Neuronal stem cell (in vitro differentiated cells): ENCODE measurements at regions not wholly inside any gene's neighbourhood (a gene's known extent, or its start where the extent isn't known, plus 50 kb on each side); places are given as distances from the start of the nearest gene placed in this dataset.

ENCODE experiments used
- DNase-seq: peaks from one replicate; pipeline ENCODE4 v3.0.0-alpha.2; 2013; ENCODE audit warnings: low spot score
- H2AFZ ChIP-seq: one replicate; pipeline ENCODE4 v1.6.1; 2013; ENCODE audit warnings: mild to moderate bottlenecking, low read length, inconsistent platforms
- H2AK5ac ChIP-seq: 2 replicates; pipeline ENCODE4 v1.6.1; 2013; ENCODE audit warnings: low read depth, mild to moderate bottlenecking, inconsistent platforms, low read length, moderate library complexity, mixed read lengths
- H2BK120ac ChIP-seq: 2 replicates; pipeline ENCODE4 v1.6.1; 2013; ENCODE audit warnings: low read depth, mild to moderate bottlenecking, inconsistent platforms, low read length, moderate library complexity, mixed read lengths
- H2BK12ac ChIP-seq: one replicate; pipeline ENCODE4 v1.6.1; 2013; ENCODE audit warnings: low read length, inconsistent platforms
- H2BK15ac ChIP-seq: 2 replicates; pipeline ENCODE4 v1.6.1; 2013; ENCODE audit warnings: mild to moderate bottlenecking, low read length, inconsistent platforms, mixed read lengths
- H2BK5ac ChIP-seq: one replicate; pipeline ENCODE4 v1.6.1; 2013; ENCODE audit warnings: inconsistent platforms, mild to moderate bottlenecking, low read length, moderate library complexity
- H3K14ac ChIP-seq: one replicate; pipeline ENCODE4 v1.6.1; 2013; ENCODE audit warnings: low read length, inconsistent platforms
- H3K18ac ChIP-seq: 2 replicates; pipeline ENCODE4 v1.6.1; 2013; ENCODE audit warnings: low read length, inconsistent platforms
- H3K23ac ChIP-seq: 2 replicates; pipeline ENCODE4 v1.6.1; 2013; ENCODE audit warnings: low read depth, mild to moderate bottlenecking, mixed read lengths, low read length, inconsistent platforms; ENCODE audit not compliant: poor library complexity
- H3K27ac ChIP-seq: replicated peaks from 3 replicates; pipeline ENCODE4 v1.5.1; 2013; ENCODE audit warnings: low read length, inconsistent platforms
- H3K27me3 ChIP-seq, 3 experiments: 2 replicates each; pipeline ENCODE4 v1.6.1; 2013; ENCODE audit warnings: low read length in 3 of 3, mild to moderate bottlenecking in 2 of 3, inconsistent platforms in 1 of 3, low read depth in 1 of 3, mixed read lengths in 1 of 3, moderate library complexity in 1 of 3; ENCODE audit not compliant: control insufficient read depth in 3 of 3, insufficient read depth in 3 of 3
- H3K36me3 ChIP-seq, 2 donors: replicated peaks in 1 of 2; 2 replicates each; pipeline ENCODE4 v1.6.1; 2013; ENCODE audit warnings: low read length in 2 of 2; ENCODE audit not compliant: control insufficient read depth in 2 of 2, insufficient read depth in 2 of 2
- H3K4ac ChIP-seq: 2 replicates; pipeline ENCODE4 v1.6.1; 2013; ENCODE audit warnings: inconsistent platforms, mild to moderate bottlenecking, low read length, moderate library complexity
- H3K4me1 ChIP-seq, 2 donors: 1 replicate in 1 of 2; 2 replicates in 1 of 2; pipeline ENCODE4 v1.6.1; 2013; ENCODE audit warnings: low read length in 2 of 2, low read depth in 1 of 2; ENCODE audit not compliant: control insufficient read depth in 2 of 2, insufficient read depth in 1 of 2
- H3K4me2 ChIP-seq: one replicate; pipeline ENCODE4 v1.6.1; 2013; ENCODE audit warnings: mild to moderate bottlenecking, low read length, inconsistent platforms; ENCODE audit not compliant: insufficient read depth, poor library complexity, severe bottlenecking
- H3K4me3 ChIP-seq, 2 donors: 2 replicates each; pipeline ENCODE4 v1.5.1; 2013; ENCODE audit warnings: low read length in 2 of 2, mild to moderate bottlenecking in 2 of 2, inconsistent platforms in 1 of 2, moderate library complexity in 1 of 2
- H3K79me1 ChIP-seq: one replicate; pipeline ENCODE4 v1.6.1; 2013; ENCODE audit warnings: low read depth, mild to moderate bottlenecking, inconsistent platforms, low read length, moderate library complexity
- H3K9ac ChIP-seq: one replicate; pipeline ENCODE4 v1.6.1; 2013; ENCODE audit warnings: mild to moderate bottlenecking, low read depth, low read length, inconsistent platforms; ENCODE audit not compliant: poor library complexity
- H3K9me3 ChIP-seq, 2 donors: replicated peaks in 1 of 2; 2 replicates each; pipeline versions ENCODE3 to v1.6.1; 2013; ENCODE audit warnings: low read length in 2 of 2, mild to moderate bottlenecking in 2 of 2, inconsistent platforms in 1 of 2, low read depth in 1 of 2, mixed read lengths in 1 of 2, moderate library complexity in 1 of 2; ENCODE audit not compliant: control insufficient read depth in 2 of 2, insufficient read depth in 1 of 2
- H4K8ac ChIP-seq: one replicate; pipeline ENCODE4 v1.6.1; 2013; ENCODE audit warnings: low read depth, mild to moderate bottlenecking, inconsistent platforms, low read length, moderate library complexity
- H4K91ac ChIP-seq: one replicate; pipeline ENCODE4 v1.6.1; 2013; ENCODE audit warnings: low read length, low read depth, mild to moderate bottlenecking, inconsistent platforms; ENCODE audit not compliant: poor library complexity
- WGBS, 2 donors: extraction: QIAGEN DNeasy Blood & Tissue Kit; methylation state at CpG; one replicate each; pipeline ENCODE4 v1.1.7; 2013; ENCODE audit warnings: missing lambda C conversion rate in 2 of 2, mixed read lengths in 1 of 2; ENCODE audit not compliant: insufficient read length in 2 of 2, insufficient replicate concordance in 1 of 2; ENCODE audit errors: extremely low coverage in 2 of 2; 5-methylcytosine and 5-hydroxymethylcytosine counted together

DNA sequence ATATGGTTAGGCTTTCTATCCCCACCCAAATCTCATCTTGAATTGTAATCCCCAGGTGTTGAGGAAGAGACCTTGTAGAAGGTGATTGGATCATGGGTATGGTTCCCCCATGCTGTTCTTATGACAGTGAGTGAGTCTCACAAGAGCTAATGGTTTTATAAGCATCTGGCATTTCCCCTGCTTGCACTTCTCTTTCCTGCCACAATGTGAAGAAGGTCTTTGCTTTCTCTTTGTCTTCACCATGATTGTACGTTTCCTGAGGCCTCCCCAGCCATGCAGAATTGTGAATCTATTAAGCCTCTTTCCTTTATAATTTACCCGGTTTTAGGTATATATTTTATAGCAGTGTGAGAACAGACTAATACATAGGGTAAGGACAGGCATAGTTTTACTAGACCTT lies 334.5 kb downstream of the TLR4 start:
- no CpG with 5 or more reads among the region's 2 CpGs for WGBS, 2 donors
- no peaks in the 10 kb centered on the region for H3K79me1 ChIP-seq

DNA sequence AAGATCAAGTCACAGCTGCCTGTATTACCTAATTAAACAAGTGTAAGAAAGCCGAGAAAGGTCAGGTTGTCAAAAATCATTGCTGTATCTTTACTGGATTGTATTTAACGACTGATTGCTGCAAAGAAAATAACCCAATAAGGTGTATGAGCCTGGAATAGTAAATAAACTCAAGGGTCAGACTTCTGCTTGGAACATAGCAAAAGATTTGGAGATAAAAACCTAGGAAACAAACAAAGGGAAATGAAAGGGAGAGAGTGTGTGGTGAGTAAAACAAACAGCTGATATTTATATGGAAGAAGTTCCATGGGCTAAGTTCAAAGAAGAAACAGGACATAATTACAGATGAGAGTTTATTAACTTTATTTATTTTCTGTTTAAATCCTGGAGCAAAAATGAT lies 354.0 kb downstream of the TLR4 start:
- Histone ChIP-seq H3K18ac (no peak overlapping the region), H2BK5ac (no peak overlapping the region), H3K27me3 (no peaks in the 10 kb centered on the region), H2BK15ac (no peak overlapping the region), H3K4me2 (no peak overlapping the region), H3K4ac (no peak overlapping the region), H3K4me3 (no peak overlapping the region), H3K4me1 (no peaks in the 10 kb centered on the region), H4K91ac (no peak overlapping the region), H3K79me1 (no peaks in the 10 kb centered on the region), H3K23ac (no peak overlapping the region), H2BK12ac (no peak overlapping the region), H3K27ac (no peak overlapping the region), H3K9me3 (no peaks in the 10 kb centered on the region), H3K36me3 (no peaks in the 10 kb centered on the region), H3K9ac (no peak overlapping the region), H3K14ac (no peak overlapping the region), H2AK5ac (no peak overlapping the region), H2BK120ac (no peak overlapping the region), H4K8ac (no peak overlapping the region), H2AFZ (no peak overlapping the region)
- no peak for DNase-seq
- WGBS, 2 donors: no CpG with 5 or more reads among the region's 2 CpGs

More for the DNA sequence above, 334.5 kb downstream of the TLR4 start:
- DNase-seq: no peak
- Histone ChIP-seq H3K36me3 (no peaks in the 10 kb centered on the region), H2AK5ac (no peak overlapping the region), H3K4me2 (no peak overlapping the region), H3K9ac (no peak overlapping the region), H2AFZ (no peak overlapping the region), H3K4ac (no peak overlapping the region), H3K27ac (no peak overlapping the region), H3K9me3 (no peaks in the 10 kb centered on the region), H3K14ac (no peak overlapping the region), H3K27me3 (no peaks in the 10 kb centered on the region), H2BK5ac (no peak overlapping the region), H2BK15ac (no peak overlapping the region), H3K18ac (no peak overlapping the region), H2BK12ac (no peak overlapping the region), H2BK120ac (no peak overlapping the region), H4K8ac (no peak overlapping the region), H3K4me1 (no peaks in the 10 kb centered on the region), H3K23ac (no peak overlapping the region), H3K4me3 (no peak overlapping the region), H4K91ac (no peak overlapping the region)

DNA sequence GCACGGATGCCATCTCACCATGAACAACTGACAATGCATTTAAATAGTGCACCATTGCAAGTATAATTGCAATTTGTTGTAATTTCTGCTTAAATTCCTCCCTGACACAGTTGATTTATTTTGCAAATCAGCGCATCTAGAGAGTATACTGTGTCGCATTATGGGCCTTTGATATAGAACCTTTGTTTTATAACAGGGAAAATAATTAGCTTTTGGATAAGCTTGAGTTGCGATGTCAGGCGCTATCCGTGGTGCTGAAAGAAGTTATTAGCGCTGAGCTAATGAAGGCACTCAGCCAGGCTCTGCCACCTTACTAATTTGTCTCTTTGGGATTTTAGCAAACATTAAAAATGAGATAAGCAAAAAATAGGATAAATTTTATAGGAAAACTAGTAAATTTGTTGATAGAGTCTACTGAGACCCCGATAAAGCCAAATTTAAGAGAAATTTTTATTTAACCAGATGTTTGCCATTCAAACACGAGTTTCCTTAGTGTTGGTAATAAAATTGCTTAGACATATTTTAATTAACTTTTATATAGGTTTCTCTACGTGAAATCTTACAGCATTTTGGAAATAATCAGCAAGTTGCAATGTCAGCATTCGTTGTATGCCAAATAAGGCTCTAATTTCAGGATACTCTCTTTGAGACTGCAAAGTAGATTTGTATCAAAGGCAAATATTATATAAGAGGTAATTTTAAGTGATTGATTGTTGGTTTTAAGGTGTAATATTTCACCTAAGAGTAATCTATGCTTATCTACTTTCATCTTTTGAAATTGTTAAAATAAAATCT lies 355.5 kb downstream of the TLR4 start:
- Histone ChIP-seq H2BK120ac (no peak overlapping the region), H2BK15ac (no peak overlapping the region), H3K27me3 (no peaks in the 10 kb centered on the region), H3K27ac (no peak overlapping the region), H3K79me1 (no peaks in the 10 kb centered on the region), H3K18ac (no peak overlapping the region), H3K4ac (no peak overlapping the region), H2AFZ (no peak overlapping the region), H3K36me3 (no peaks in the 10 kb centered on the region), H4K8ac (no peak overlapping the region), H2AK5ac (no peak overlapping the region), H3K9me3 (no peaks in the 10 kb centered on the region), H3K23ac (no peak overlapping the region), H2BK5ac (no peak overlapping the region), H3K14ac (no peak overlapping the region), H3K9ac (no peak overlapping the region), H4K91ac (no peak overlapping the region), H3K4me2 (no peak overlapping the region), H3K4me1 (no peaks in the 10 kb centered on the region), H3K4me3 (no peak overlapping the region), H2BK12ac (no peak overlapping the region)
- peak; percentile 62 for DNase-seq
- no CpG with 5 or more reads among the region's 11 CpGs for WGBS, 2 donors

DNA sequence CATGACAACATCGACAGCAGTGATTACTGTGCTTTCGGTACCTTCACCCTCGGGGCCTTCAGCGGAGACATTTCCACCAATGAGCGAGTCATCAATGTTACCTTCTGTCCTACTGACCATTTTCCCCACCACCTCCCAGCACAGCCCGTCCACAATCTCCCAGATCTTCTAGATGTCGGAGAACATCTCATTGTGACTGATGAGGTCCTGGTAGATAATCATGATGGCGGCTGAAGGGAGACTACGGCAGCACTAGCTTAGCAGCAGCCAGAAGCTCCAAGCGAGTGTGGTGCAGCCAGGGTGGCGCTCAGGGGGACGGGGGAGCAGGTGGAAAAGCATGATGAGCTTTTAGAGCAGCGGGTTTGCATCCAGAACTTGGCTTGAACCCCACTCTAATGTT lies 379.0 kb downstream of the TLR4 start:
- Histone ChIP-seq H3K79me1 (no peaks in the 10 kb centered on the region), H4K8ac (no peak overlapping the region), H2AFZ (no peak overlapping the region), H4K91ac (no peak overlapping the region), H3K4me1 (no peaks in the 10 kb centered on the region), H2BK12ac (no peak overlapping the region), H3K9me3 (no peaks in the 10 kb centered on the region), H3K4ac (no peak overlapping the region), H2BK120ac (no peak overlapping the region), H2AK5ac (no peak overlapping the region), H3K9ac (no peak overlapping the region), H3K23ac (no peak overlapping the region), H2BK5ac (no peak overlapping the region), H3K4me3 (peak overlapping the region in 1 of 2 donors; percentile 16), H3K14ac (no peak overlapping the region), H3K27ac (no peak overlapping the region), H2BK15ac (no peak overlapping the region), H3K4me2 (no peak overlapping the region), H3K27me3 (no peaks in the 10 kb centered on the region), H3K18ac (no peak overlapping the region), H3K36me3 (no peaks in the 10 kb centered on the region)
- WGBS, 2 donors: no CpG with 5 or more reads among the region's 13 CpGs
- no peak for DNase-seq
